ENCODE measurements at regions not wholly inside any gene's neighbourhood (a gene's known extent, or its start where the extent isn't known, plus 50 kb on each side); places are given as distances from the start of the nearest gene placed in this dataset.

- TF ChIP-seq CTCF (IDR thresholded peaks at IDR 0.05; ENCODE audit: insufficient read depth, low read length, severe bottlenecking), result no peak
- no peak for DNase-seq (ENCODE audit: low read depth)
- no peak for FAIRE-seq
Observed at GRCh38 chr17:54235571-54235970, 412.8 kb downstream of the KIF2B start.

GRCh38 chr17:54237911-54238515 lies 415.3 kb downstream of the KIF2B start:
- Histone ChIP-seq H3K36me3 (ENCODE audit: control insufficient read depth, insufficient read depth, low read length) (no peaks in the 10 kb centered on the region), H3K4me3 (ENCODE audit: low read depth, low read length) (no peak overlapping the region), H3K27me3 (ENCODE audit: control insufficient read depth, insufficient read depth, low read length) (no peaks in the 10 kb centered on the region)
- FAIRE-seq (no peak), DNase-seq (ENCODE audit: low read depth) (no peak)
- TF ChIP-seq CTCF (IDR thresholded peaks at IDR 0.05; ENCODE audit: insufficient read depth, low read length, severe bottlenecking), result no peak

More at GRCh38 chr17:54235571-54235970, 412.8 kb downstream of the KIF2B start:
- Histone ChIP-seq H3K36me3 (ENCODE audit: control insufficient read depth, insufficient read depth, low read length) (no peaks in the 10 kb centered on the region), H3K27me3 (ENCODE audit: control insufficient read depth, insufficient read depth, low read length) (no peaks in the 10 kb centered on the region), H3K4me3 (ENCODE audit: low read depth, low read length) (no peak overlapping the region)

GRCh38 chr17:54239291-54239690 lies 416.6 kb downstream of the KIF2B start:
- Histone ChIP-seq H3K27me3 (ENCODE audit: control insufficient read depth, insufficient read depth, low read length) (no peaks in the 10 kb centered on the region), H3K4me3 (ENCODE audit: low read depth, low read length) (no peak overlapping the region), H3K36me3 (ENCODE audit: control insufficient read depth, insufficient read depth, low read length) (no peaks in the 10 kb centered on the region)
- FAIRE-seq (no peak), DNase-seq (ENCODE audit: low read depth) (no peak)
- TF ChIP-seq CTCF (IDR thresholded peaks at IDR 0.05; ENCODE audit: insufficient read depth, low read length, severe bottlenecking), result no peak

- FAIRE-seq (no peak), DNase-seq (ENCODE audit: low read depth) (no peak)
Observed at GRCh38 chr17:54255696-54256095, 433.0 kb downstream of the KIF2B start.

GRCh38 chr17:54256401-54256929 lies 433.7 kb downstream of the KIF2B start:
- FAIRE-seq (no peak), DNase-seq (ENCODE audit: low read depth) (no peak)
- H3K36me3 ChIP-seq (ENCODE audit: control insufficient read depth, insufficient read depth, low read length), result no peaks in the 10 kb centered on the region
- no peaks in the 10 kb centered on the region for H3K27me3 ChIP-seq (ENCODE audit: control insufficient read depth, insufficient read depth, low read length)
- no peak for TF ChIP-seq CTCF (IDR thresholded peaks at IDR 0.05; ENCODE audit: insufficient read depth, low read length, severe bottlenecking)
- H3K4me3 ChIP-seq (ENCODE audit: low read depth, low read length), result no peak overlapping the region

More at GRCh38 chr17:54255696-54256095, 433.0 kb downstream of the KIF2B start:
- Histone ChIP-seq H3K4me3 (ENCODE audit: low read depth, low read length) (no peak overlapping the region), H3K36me3 (ENCODE audit: control insufficient read depth, insufficient read depth, low read length) (no peaks in the 10 kb centered on the region), H3K27me3 (ENCODE audit: control insufficient read depth, insufficient read depth, low read length) (no peaks in the 10 kb centered on the region)
- no peak for TF ChIP-seq CTCF (IDR thresholded peaks at IDR 0.05; ENCODE audit: insufficient read depth, low read length, severe bottlenecking)

- no peaks in the 10 kb centered on the region for H3K36me3 ChIP-seq (ENCODE audit: control insufficient read depth, insufficient read depth, low read length)
- no peak overlapping the region for H3K4me3 ChIP-seq (ENCODE audit: low read depth, low read length)
- H3K27me3 ChIP-seq (ENCODE audit: control insufficient read depth, insufficient read depth, low read length), result no peaks in the 10 kb centered on the region
- FAIRE-seq (no peak), DNase-seq (ENCODE audit: low read depth) (peak; percentile 53)
- TF ChIP-seq CTCF (IDR thresholded peaks at IDR 0.05; ENCODE audit: insufficient read depth, low read length, severe bottlenecking), result no peak
Observed at GRCh38 chr17:54257440-54257839, 434.7 kb downstream of the KIF2B start.
